ENCODE measurements at regions not wholly inside any gene's neighbourhood (a gene's known extent, or its start where the extent isn't known, plus 50 kb on each side); places are given as distances from the start of the nearest gene placed in this dataset.

- DNase-seq (ENCODE audit: low read depth) = no peak
- H3K36me3 ChIP-seq (ENCODE audit: control insufficient read depth, insufficient read depth, low read length) = no peaks in the 10 kb centered on the region
- CTCF ChIA-PET = no interaction called here
- no peak overlapping the region for H3K4me3 ChIP-seq (ENCODE audit: low read depth, low read length)
- POLR2A ChIA-PET = no interaction called here
- no peaks in the 10 kb centered on the region for H3K27me3 ChIP-seq (ENCODE audit: control insufficient read depth, insufficient read depth, low read length)
- TF ChIP-seq, protein P1, sequence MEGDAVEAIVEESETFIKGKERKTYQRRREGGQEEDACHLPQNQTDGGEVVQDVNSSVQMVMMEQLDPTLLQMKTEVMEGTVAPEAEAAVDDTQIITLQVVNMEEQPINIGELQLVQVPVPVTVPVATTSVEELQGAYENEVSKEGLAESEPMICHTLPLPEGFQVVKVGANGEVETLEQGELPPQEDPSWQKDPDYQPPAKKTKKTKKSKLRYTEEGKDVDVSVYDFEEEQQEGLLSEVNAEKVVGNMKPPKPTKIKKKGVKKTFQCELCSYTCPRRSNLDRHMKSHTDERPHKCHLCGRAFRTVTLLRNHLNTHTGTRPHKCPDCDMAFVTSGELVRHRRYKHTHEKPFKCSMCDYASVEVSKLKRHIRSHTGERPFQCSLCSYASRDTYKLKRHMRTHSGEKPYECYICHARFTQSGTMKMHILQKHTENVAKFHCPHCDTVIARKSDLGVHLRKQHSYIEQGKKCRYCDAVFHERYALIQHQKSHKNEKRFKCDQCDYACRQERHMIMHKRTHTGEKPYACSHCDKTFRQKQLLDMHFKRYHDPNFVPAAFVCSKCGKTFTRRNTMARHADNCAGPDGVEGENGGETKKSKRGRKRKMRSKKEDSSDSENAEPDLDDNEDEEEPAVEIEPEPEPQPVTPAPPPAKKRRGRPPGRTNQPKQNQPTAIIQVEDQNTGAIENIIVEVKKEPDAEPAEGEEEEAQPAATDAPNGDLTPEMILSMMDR (IDR thresholded peaks at IDR 0.05; ENCODE audit: insufficient read depth, low read depth, low read length) = no peak
Observed at GRCh38 chr3:104520228-104520655, 846.5 kb upstream of the ALCAM start.

DNA sequence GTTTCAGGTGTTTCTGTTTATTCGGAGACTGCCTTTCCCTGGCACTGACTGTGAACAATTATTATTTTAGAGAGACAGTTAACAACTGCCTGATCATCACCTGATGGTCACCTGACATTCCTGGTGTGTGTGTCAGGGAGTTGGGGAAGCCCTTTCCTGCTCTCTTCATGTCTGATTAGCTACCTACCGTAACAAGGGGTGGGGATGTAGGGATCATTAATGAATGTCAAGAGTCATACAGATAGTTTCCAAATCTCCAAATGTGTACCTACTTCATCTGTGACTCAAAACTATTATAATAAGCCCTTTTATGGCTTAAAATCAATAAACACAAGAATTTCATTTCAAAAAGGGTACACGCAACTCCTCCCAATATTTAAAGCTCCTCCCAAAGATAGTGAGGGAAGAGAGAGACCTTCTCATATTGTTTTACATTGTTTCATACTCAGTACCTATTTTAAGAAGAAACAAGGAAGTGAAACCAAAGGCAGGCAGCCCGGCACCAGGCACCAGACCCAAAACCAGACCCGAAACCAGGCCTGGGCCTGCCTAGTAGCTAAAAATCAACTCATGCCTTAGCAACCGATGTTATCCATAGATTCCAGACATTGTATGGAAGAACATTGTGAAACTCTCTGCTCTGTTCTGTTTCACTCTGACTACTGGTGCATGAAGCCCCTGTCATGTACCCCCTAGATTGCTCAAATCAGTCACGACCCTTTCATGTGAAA, 844.9 kb upstream of the ALCAM start:
- ChIA-PET POLR2A (no interaction called here), CTCF (no interaction called here)
- DNase-seq (ENCODE audit: low read depth) = no peak
- no peak overlapping the region for H3K4me3 ChIP-seq (ENCODE audit: low read depth, low read length)
- no peaks in the 10 kb centered on the region for H3K36me3 ChIP-seq (ENCODE audit: control insufficient read depth, insufficient read depth, low read length)
- H3K27me3 ChIP-seq (ENCODE audit: control insufficient read depth, insufficient read depth, low read length) = no peaks in the 10 kb centered on the region
- TF ChIP-seq, protein P1 (IDR thresholded peaks at IDR 0.05; ENCODE audit: insufficient read depth, low read depth, low read length) = no peak

- Histone ChIP-seq H3K36me3 (ENCODE audit: control insufficient read depth, insufficient read depth, low read length) (no peaks in the 10 kb centered on the region), H3K27me3 (ENCODE audit: control insufficient read depth, insufficient read depth, low read length) (no peaks in the 10 kb centered on the region), H3K4me3 (ENCODE audit: low read depth, low read length) (no peak overlapping the region)
- ChIA-PET CTCF (no interaction called here), POLR2A (no interaction called here)
- DNase-seq (ENCODE audit: low read depth) = no peak
- TF ChIP-seq, protein P1 (IDR thresholded peaks at IDR 0.05; ENCODE audit: insufficient read depth, low read depth, low read length) = no peak
Observed at GRCh38 chr3:104523136-104523535, 843.6 kb upstream of the ALCAM start.

DNA sequence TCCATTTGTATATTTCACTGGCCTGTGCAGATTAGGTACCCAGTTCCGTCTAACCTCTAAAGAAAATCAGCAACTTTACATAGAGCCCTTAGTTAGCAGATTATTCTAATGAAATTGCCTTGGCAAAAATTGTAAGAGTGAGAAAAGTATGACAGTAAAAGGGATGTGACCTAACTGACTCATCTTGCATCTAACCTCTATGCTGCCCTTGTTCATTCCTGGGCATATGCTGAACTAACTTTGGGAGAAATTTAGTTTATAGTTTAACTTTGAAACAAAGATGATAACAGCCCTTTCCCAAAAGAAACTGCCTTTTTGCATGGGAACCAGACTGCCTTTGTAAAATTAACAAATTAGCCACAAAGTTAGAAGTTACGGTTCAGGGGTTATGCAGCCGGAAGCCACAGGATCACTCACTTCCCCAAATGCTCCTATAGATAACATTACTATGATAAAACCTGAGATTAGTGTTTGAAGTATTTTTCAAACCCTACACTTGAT, 839.8 kb upstream of the ALCAM start:
- Histone ChIP-seq H3K4me3 (ENCODE audit: low read depth, low read length) (no peak overlapping the region), H3K36me3 (ENCODE audit: control insufficient read depth, insufficient read depth, low read length) (no peaks in the 10 kb centered on the region), H3K27me3 (ENCODE audit: control insufficient read depth, insufficient read depth, low read length) (no peaks in the 10 kb centered on the region)
- CTCF ChIA-PET = no interaction called here
- POLR2A ChIA-PET = no interaction called here
- DNase-seq (ENCODE audit: low read depth) = no peak
- TF ChIP-seq, protein P1 (IDR thresholded peaks at IDR 0.05; ENCODE audit: insufficient read depth, low read depth, low read length) = no peak

GRCh38 chr3:104530934-104531333, 835.8 kb upstream of the ALCAM start:
- ChIA-PET POLR2A (no interaction called here), CTCF (no interaction called here)
- Histone ChIP-seq H3K4me3 (ENCODE audit: low read depth, low read length) (no peak overlapping the region), H3K36me3 (ENCODE audit: control insufficient read depth, insufficient read depth, low read length) (no peaks in the 10 kb centered on the region), H3K27me3 (ENCODE audit: control insufficient read depth, insufficient read depth, low read length) (no peaks in the 10 kb centered on the region)
- TF ChIP-seq, protein P1 (IDR thresholded peaks at IDR 0.05; ENCODE audit: insufficient read depth, low read depth, low read length) = no peak
- no peak for DNase-seq (ENCODE audit: low read depth)

Data from BJ (cell line).